MM.1S (cell line): ENCODE measurements at regions not wholly inside any gene's neighbourhood (a gene's known extent, or its start where the extent isn't known, plus 50 kb on each side); places are given as distances from the start of the nearest gene placed in this dataset.
"Not testable (repeated sequence)": the region's sequence is repeated elsewhere in the genome, so short reads cannot be mapped to it uniquely, and the experiment has no call there.

ENCODE experiments used
- DNase-seq: peaks from one replicate; pipeline ENCODE4 v3.0.0-alpha.2; 2015
- H2AFZ ChIP-seq: fragments of 300-600 bp; sonication (generic); 2 replicates; pipeline ENCODE4 v1.6.0; 2016; ENCODE audit warnings: antibody characterized with exemption, low read length
- H3F3A ChIP-seq: fragments of 300-600 bp; sonication (generic); 2 replicates; pipeline ENCODE4 v1.6.1; 2016; ENCODE audit warnings: mild to moderate bottlenecking, antibody characterized with exemption, low read length, moderate library complexity, mixed read lengths; ENCODE audit not compliant: insufficient read depth
- H3K27ac ChIP-seq: fragments of 300-600 bp; sonication (generic); 2 replicates; pipeline ENCODE4 v1.5.1; 2016; ENCODE audit warnings: mild to moderate bottlenecking, low read length
- H3K27me3 ChIP-seq: fragments of 300-600 bp; sonication (generic); replicated peaks from 2 replicates; pipeline ENCODE4 v1.6.0; 2016; ENCODE audit warnings: low read length; ENCODE audit not compliant: insufficient read depth
- H3K36me3 ChIP-seq: fragments of 300-600 bp; sonication (generic); replicated peaks from 2 replicates; pipeline ENCODE4 v1.6.1; 2016; ENCODE audit warnings: mild to moderate bottlenecking, low read length, mixed read lengths; ENCODE audit not compliant: insufficient read depth
- H3K4me1 ChIP-seq: fragments of 300-600 bp; sonication (generic); 2 replicates; pipeline ENCODE4 v1.6.1; 2016; ENCODE audit warnings: low read length, mixed read lengths
- H3K4me2 ChIP-seq: fragments of 300-600 bp; sonication (generic); 2 replicates; pipeline ENCODE4 v1.6.0; 2016; ENCODE audit warnings: low read depth, low read length
- H3K4me3 ChIP-seq: fragments of 300-600 bp; sonication (generic); 2 replicates; pipeline ENCODE4 v1.5.1; 2016; ENCODE audit warnings: low read length, mixed read lengths
- H3K79me2 ChIP-seq: fragments of 300-600 bp; sonication (generic); 2 replicates; pipeline ENCODE4 v1.6.1; 2016; ENCODE audit warnings: mixed run types, low read length, mixed read lengths
- H3K9ac ChIP-seq: fragments of 300-600 bp; sonication (generic); 2 replicates; pipeline ENCODE4 v1.6.1; 2016; ENCODE audit warnings: low read length, mixed read lengths
- H3K9me2 ChIP-seq: fragments of 300-600 bp; sonication (generic); replicated peaks from 2 replicates; pipeline ENCODE4 v1.6.1; 2016; ENCODE audit warnings: mild to moderate bottlenecking, low read length, mixed read lengths; ENCODE audit not compliant: insufficient read depth
- H3K9me3 ChIP-seq: fragments of 300-600 bp; sonication (generic); replicated peaks from 2 replicates; pipeline ENCODE4 v1.6.1; 2016; ENCODE audit warnings: mild to moderate bottlenecking, low read length, mixed read lengths; ENCODE audit not compliant: insufficient read depth
- H4K20me1 ChIP-seq: fragments of 300-600 bp; sonication (generic); 2 replicates; pipeline ENCODE4 v1.6.1; 2016; ENCODE audit warnings: mild to moderate bottlenecking, low read length, moderate library complexity, mixed read lengths; ENCODE audit not compliant: insufficient read depth
- EZH2 ChIP-seq: fragments of 300-600 bp; sonication (generic); optimal IDR thresholded peaks from 2 replicates; pipeline ENCODE3; 2017; ENCODE audit warnings: low read depth, mild to moderate bottlenecking, antibody characterized with exemption, low read length, mixed read lengths
- EZH2phosphoT487 ChIP-seq: fragments of 300-600 bp; sonication (generic); IDR thresholded peaks from 2 replicates; pipeline ENCODE4 v1.6.1; 2018; ENCODE audit warnings: antibody characterized with exemption, low read length
- TF ChIP-seq, protein P1 (sequence below): fragments of 300-600 bp; sonication (generic); IDR thresholded peaks from 2 replicates; pipeline ENCODE4 v1.5.1; 2016; ENCODE audit warnings: antibody characterized with exemption, low read length, mixed read lengths

DNA sequence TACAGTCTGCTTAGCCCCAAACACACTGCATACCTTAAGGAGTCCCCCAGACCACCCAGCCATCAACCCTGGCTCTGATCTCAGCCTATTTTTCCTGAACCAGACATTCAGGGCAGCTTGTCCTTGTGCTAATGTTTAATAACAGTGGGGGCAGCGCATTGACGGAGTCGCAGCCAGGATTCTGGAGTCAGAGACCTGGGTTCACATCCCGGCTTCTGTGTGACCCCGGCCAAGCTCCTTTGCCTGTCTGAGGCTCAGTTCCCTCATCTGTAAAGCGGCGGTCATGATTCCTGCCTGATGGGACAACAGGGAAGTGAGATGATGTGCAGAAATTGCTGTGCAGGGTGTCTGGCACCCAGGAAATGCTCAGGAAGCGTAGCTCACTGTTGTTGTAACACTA is 63.1 kb downstream of the MATN1 start:
- Histone ChIP-seq H3K4me1 (no peaks in the 10 kb centered on the region), H3K79me2 (no peaks in the 10 kb centered on the region), H3K4me2 (no peak overlapping the region), H3F3A (no peaks in the 10 kb centered on the region), H3K9me3 (no peaks in the 10 kb centered on the region), H2AFZ (no peak overlapping the region), H3K9ac (no peak overlapping the region), H3K27me3 (peaks cover 71% of the 10 kb centered on the region), H3K36me3 (no peaks in the 10 kb centered on the region), H3K9me2 (no peaks in the 10 kb centered on the region), H3K27ac (no peak overlapping the region), H4K20me1 (no peaks in the 10 kb centered on the region), H3K4me3 (no peak overlapping the region)
- TF ChIP-seq EZH2phosphoT487, result no peak
- TF ChIP-seq, protein P1, sequence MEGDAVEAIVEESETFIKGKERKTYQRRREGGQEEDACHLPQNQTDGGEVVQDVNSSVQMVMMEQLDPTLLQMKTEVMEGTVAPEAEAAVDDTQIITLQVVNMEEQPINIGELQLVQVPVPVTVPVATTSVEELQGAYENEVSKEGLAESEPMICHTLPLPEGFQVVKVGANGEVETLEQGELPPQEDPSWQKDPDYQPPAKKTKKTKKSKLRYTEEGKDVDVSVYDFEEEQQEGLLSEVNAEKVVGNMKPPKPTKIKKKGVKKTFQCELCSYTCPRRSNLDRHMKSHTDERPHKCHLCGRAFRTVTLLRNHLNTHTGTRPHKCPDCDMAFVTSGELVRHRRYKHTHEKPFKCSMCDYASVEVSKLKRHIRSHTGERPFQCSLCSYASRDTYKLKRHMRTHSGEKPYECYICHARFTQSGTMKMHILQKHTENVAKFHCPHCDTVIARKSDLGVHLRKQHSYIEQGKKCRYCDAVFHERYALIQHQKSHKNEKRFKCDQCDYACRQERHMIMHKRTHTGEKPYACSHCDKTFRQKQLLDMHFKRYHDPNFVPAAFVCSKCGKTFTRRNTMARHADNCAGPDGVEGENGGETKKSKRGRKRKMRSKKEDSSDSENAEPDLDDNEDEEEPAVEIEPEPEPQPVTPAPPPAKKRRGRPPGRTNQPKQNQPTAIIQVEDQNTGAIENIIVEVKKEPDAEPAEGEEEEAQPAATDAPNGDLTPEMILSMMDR, result no peak
- no peak for TF ChIP-seq EZH2
- no peak for DNase-seq

DNA sequence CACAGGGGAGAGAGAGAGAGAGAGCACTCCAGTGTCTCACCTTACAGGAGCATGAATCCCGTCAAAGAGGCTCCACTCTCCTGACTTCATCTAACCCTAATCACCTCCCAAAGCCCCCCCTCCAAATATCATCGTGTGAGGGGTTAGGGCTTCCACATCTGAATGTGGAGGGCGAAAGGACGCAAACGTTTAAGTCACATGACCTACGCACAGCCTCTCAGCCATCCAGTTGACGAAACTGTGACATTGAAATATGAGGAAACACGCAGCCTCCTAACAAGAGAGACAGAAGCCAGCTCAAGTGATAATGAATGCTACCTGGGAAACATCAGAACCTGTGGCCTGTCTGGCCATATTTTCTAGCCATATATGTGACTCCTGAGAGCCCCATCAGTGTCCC is 63.7 kb downstream of the MATN1 start:
- Histone ChIP-seq H3K36me3 (no peaks in the 10 kb centered on the region), H3K9ac (no peak overlapping the region), H3K9me3 (no peaks in the 10 kb centered on the region), H3K79me2 (no peaks in the 10 kb centered on the region), H3K4me1 (no peaks in the 10 kb centered on the region), H3F3A (no peaks in the 10 kb centered on the region), H3K4me2 (no peak overlapping the region), H3K4me3 (no peak overlapping the region), H3K9me2 (no peaks in the 10 kb centered on the region), H3K27me3 (peaks cover 66% of the 10 kb centered on the region), H3K27ac (no peak overlapping the region), H2AFZ (no peak overlapping the region), H4K20me1 (no peaks in the 10 kb centered on the region)
- no peak for DNase-seq
- TF ChIP-seq EZH2phosphoT487 (no peak), EZH2 (no peak)
- TF ChIP-seq, protein P1, result no peak

DNA sequence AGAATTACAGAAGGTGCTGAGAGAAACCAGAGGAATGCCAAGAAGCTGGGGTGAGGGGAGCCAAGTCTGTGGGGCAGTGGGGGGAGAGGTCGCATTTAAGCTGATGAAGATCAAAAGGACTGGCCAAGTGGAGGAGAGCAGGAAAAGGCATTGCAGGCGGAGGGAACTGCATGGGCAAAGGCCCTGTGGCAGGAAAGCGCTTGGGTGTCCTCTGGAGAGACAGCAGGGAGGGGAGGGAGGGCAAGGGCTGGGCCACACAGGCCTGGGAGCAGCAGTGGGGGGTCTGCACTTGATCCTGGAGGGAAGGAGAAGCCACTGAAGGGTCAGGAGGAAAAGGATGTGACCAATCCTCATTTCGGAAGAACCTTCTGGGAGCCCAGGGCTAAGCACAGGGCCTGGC is 65.0 kb downstream of the MATN1 start:
- not testable (repeated sequence) for H3K4me3 ChIP-seq, H3K4me1 ChIP-seq, H3F3A ChIP-seq, H3K79me2 ChIP-seq, H2AFZ ChIP-seq, H3K36me3 ChIP-seq, H3K9me3 ChIP-seq, H3K27ac ChIP-seq, H3K9ac ChIP-seq, H4K20me1 ChIP-seq, H3K4me2 ChIP-seq, DNase-seq, H3K9me2 ChIP-seq
- peaks cover 57% of the 10 kb centered on the region for H3K27me3 ChIP-seq

DNA sequence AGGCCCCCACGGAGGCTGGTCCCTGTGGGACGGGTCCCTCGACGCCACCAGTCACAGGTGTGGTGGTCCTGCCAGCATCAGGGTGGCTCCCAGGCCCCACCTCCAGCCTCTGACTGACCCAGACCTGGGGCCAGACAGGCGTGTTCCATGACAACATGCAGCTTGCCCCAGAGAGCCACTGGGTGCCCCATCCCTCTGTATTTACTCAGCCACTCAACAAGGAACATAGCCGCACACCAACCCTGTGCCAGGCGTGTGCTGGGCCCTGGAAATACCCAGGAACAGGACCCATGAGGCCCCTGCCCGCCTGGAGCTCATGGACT is 65.4 kb downstream of the MATN1 start:
- no peak overlapping the region for H3K4me3 ChIP-seq
- no peaks in the 10 kb centered on the region for H3K9me3 ChIP-seq
- no peak for DNase-seq
- H2AFZ ChIP-seq, result no peak overlapping the region
- no peaks in the 10 kb centered on the region for H3K4me1 ChIP-seq
- no peaks in the 10 kb centered on the region for H3K79me2 ChIP-seq
- no peaks in the 10 kb centered on the region for H4K20me1 ChIP-seq
- no peaks in the 10 kb centered on the region for H3K9me2 ChIP-seq
- H3F3A ChIP-seq, result no peaks in the 10 kb centered on the region
- peaks cover 57% of the 10 kb centered on the region for H3K27me3 ChIP-seq
- TF ChIP-seq EZH2phosphoT487, result no peak
- no peak for TF ChIP-seq EZH2
- TF ChIP-seq, protein P1, result no peak
- H3K27ac ChIP-seq, result no peak overlapping the region
- no peak overlapping the region for H3K9ac ChIP-seq
- no peak overlapping the region for H3K4me2 ChIP-seq
- H3K36me3 ChIP-seq, result no peaks in the 10 kb centered on the region
